Hepatocyte (in vitro differentiated cells): ENCODE measurements at regions not wholly inside any gene's neighbourhood (a gene's known extent, or its start where the extent isn't known, plus 50 kb on each side); places are given as distances from the start of the nearest gene placed in this dataset.

Source experiments
- DNase-seq: peaks from one replicate; pipeline ENCODE4 v3.0.0-alpha.2; 2016; ENCODE audit warnings: low spot score
- H2AFZ ChIP-seq: fragments of 200-600 bp; sonication (generic); 2 replicates; pipeline ENCODE4 v1.6.0; 2016; ENCODE audit warnings: antibody characterized with exemption, mild to moderate bottlenecking
- H3K27ac ChIP-seq: fragments of 200-600 bp; sonication (generic); 2 replicates; pipeline ENCODE4 v1.5.1; 2016; ENCODE audit warnings: mild to moderate bottlenecking
- H3K27me3 ChIP-seq: fragments of 200-600 bp; sonication (generic); 2 replicates; pipeline ENCODE4 v1.6.1; 2016
- H3K36me3 ChIP-seq: fragments of 200-600 bp; sonication (generic); replicated peaks from 2 replicates; pipeline ENCODE4 v1.5.1; 2016; ENCODE audit warnings: low read depth; ENCODE audit not compliant: insufficient read depth
- H3K4me1 ChIP-seq: fragments of 200-600 bp; sonication (generic); 2 replicates; pipeline ENCODE4 v1.5.1; 2016; ENCODE audit warnings: mild to moderate bottlenecking, moderate library complexity; ENCODE audit not compliant: insufficient read depth
- H3K4me2 ChIP-seq: fragments of 200-600 bp; sonication (generic); 2 replicates; pipeline ENCODE4 v1.6.0; 2016
- H3K4me3 ChIP-seq: fragments of 200-600 bp; sonication (generic); 2 replicates; pipeline ENCODE4 v1.5.1; 2016; ENCODE audit warnings: mild to moderate bottlenecking
- H3K79me2 ChIP-seq: fragments of 200-600 bp; sonication (generic); 2 replicates; pipeline ENCODE4 v1.6.0; 2017; ENCODE audit warnings: mild to moderate bottlenecking
- H3K9me2 ChIP-seq: fragments of 200-600 bp; sonication (generic); replicated peaks from 2 replicates; pipeline ENCODE4 v1.6.0; 2017; ENCODE audit warnings: mild to moderate bottlenecking; ENCODE audit not compliant: insufficient read depth
- H3K9me3 ChIP-seq: fragments of 200-600 bp; sonication (generic); 2 replicates; pipeline ENCODE4 v1.5.1; 2016; ENCODE audit warnings: low read depth, mild to moderate bottlenecking
- H4K20me1 ChIP-seq: fragments of 200-600 bp; sonication (generic); 2 replicates; pipeline ENCODE4 v1.6.0; 2016; ENCODE audit warnings: mild to moderate bottlenecking; ENCODE audit not compliant: insufficient read depth, poor library complexity, severe bottlenecking
- CTCF ChIP-seq: fragments of 200-600 bp; sonication (generic); IDR thresholded peaks from 2 replicates; pipeline ENCODE4 v1.5.1; 2016; ENCODE audit warnings: antibody characterized with exemption, mild to moderate bottlenecking; ENCODE audit not compliant: poor library complexity
- EZH2 ChIP-seq: fragments of 200-600 bp; sonication (generic); IDR thresholded peaks from 2 replicates; pipeline ENCODE4 v1.6.1; 2016; ENCODE audit warnings: antibody characterized with exemption, mild to moderate bottlenecking, borderline replicate concordance
- EZH2phosphoT487 ChIP-seq: fragments of 200-600 bp; sonication (generic); IDR thresholded peaks from one replicate; pipeline ENCODE4 v1.6.1; 2018; ENCODE audit warnings: antibody characterized with exemption, mild to moderate bottlenecking, low read depth, moderate library complexity; ENCODE audit not compliant: unreplicated experiment, severe bottlenecking
- WGBS: methylation state at CpG from one replicate; pipeline ENCODE4 v1.1.6; 2016; ENCODE audit warnings: low lambda C conversion rate; ENCODE audit errors: missing lambda C conversion rate; 5-methylcytosine and 5-hydroxymethylcytosine counted together

GRCh38 chr22:22156348-22156715 is 88.3 kb upstream of the VPREB1 start:
- Histone ChIP-seq H3K4me2 (no peak overlapping the region), H3K9me2 (no peaks in the 10 kb centered on the region)

GRCh38 chr22:22155607-22156006 is 89.0 kb upstream of the VPREB1 start:
- no peaks in the 10 kb centered on the region for H3K9me3 ChIP-seq
- 53% methylated on average over 2 of the region's 2 CpGs for WGBS
- no peak overlapping the region for H3K4me2 ChIP-seq
- H3K36me3 ChIP-seq: no peaks in the 10 kb centered on the region
- H3K79me2 ChIP-seq: no peaks in the 10 kb centered on the region
- no peak overlapping the region for H3K27ac ChIP-seq
- no peak overlapping the region for H3K4me3 ChIP-seq
- peaks cover 32% of the 10 kb centered on the region for H3K27me3 ChIP-seq
- DNase-seq: no peak
- no peaks in the 10 kb centered on the region for H4K20me1 ChIP-seq
- TF ChIP-seq EZH2: no peak
- no peak for TF ChIP-seq EZH2phosphoT487
- no peak for TF ChIP-seq CTCF
- no peaks in the 10 kb centered on the region for H3K9me2 ChIP-seq
- H2AFZ ChIP-seq: no peak overlapping the region
- peaks cover 5% of the 10 kb centered on the region for H3K4me1 ChIP-seq

More at GRCh38 chr22:22156348-22156715, 88.3 kb upstream of the VPREB1 start:
- H3K4me3 ChIP-seq: no peak overlapping the region
- no peaks in the 10 kb centered on the region for H3K36me3 ChIP-seq
- H3K27ac ChIP-seq: no peak overlapping the region
- TF ChIP-seq EZH2 (no peak), CTCF (no peak), EZH2phosphoT487 (no peak)
- H2AFZ ChIP-seq: no peak overlapping the region
- 7% methylated on average over 2 of the region's 2 CpGs for WGBS
- no peak for DNase-seq
- no peaks in the 10 kb centered on the region for H3K79me2 ChIP-seq
- H3K27me3 ChIP-seq: peaks cover 25% of the 10 kb centered on the region
- no peaks in the 10 kb centered on the region for H3K9me3 ChIP-seq
- H3K4me1 ChIP-seq: peaks cover 5% of the 10 kb centered on the region
- H4K20me1 ChIP-seq: no peaks in the 10 kb centered on the region

- no peaks in the 10 kb centered on the region for H3K9me2 ChIP-seq
- no peak for DNase-seq
- TF ChIP-seq EZH2phosphoT487: no peak
- no peak for TF ChIP-seq CTCF
- no peak for TF ChIP-seq EZH2
- 38% methylated on average over 2 of the region's 2 CpGs for WGBS
- H3K36me3 ChIP-seq: no peaks in the 10 kb centered on the region
- no peak overlapping the region for H2AFZ ChIP-seq
- H3K4me3 ChIP-seq: no peak overlapping the region
- peaks cover 5% of the 10 kb centered on the region for H3K4me1 ChIP-seq
- H4K20me1 ChIP-seq: no peaks in the 10 kb centered on the region
- peaks cover 37% of the 10 kb centered on the region for H3K27me3 ChIP-seq
- no peak overlapping the region for H3K27ac ChIP-seq
- H3K9me3 ChIP-seq: no peaks in the 10 kb centered on the region
- H3K79me2 ChIP-seq: no peaks in the 10 kb centered on the region
- no peak overlapping the region for H3K4me2 ChIP-seq
Observed at GRCh38 chr22:22155146-22155545, 89.4 kb upstream of the VPREB1 start.

GRCh38 chr22:22154040-22154439 is 90.5 kb upstream of the VPREB1 start:
- H3K4me3 ChIP-seq: no peak overlapping the region
- H3K27ac ChIP-seq: no peak overlapping the region
- H3K79me2 ChIP-seq: no peaks in the 10 kb centered on the region
- H3K4me2 ChIP-seq: no peak overlapping the region
- DNase-seq: no peak
- H4K20me1 ChIP-seq: no peaks in the 10 kb centered on the region
- H3K9me3 ChIP-seq: no peaks in the 10 kb centered on the region
- WGBS: 95% methylated on average over 1 of the region's 1 CpG
- no peak overlapping the region for H2AFZ ChIP-seq
- H3K4me1 ChIP-seq: peaks cover 5% of the 10 kb centered on the region
- no peaks in the 10 kb centered on the region for H3K36me3 ChIP-seq
- TF ChIP-seq EZH2phosphoT487 (no peak), EZH2 (no peak), CTCF (no peak)
- H3K9me2 ChIP-seq: no peaks in the 10 kb centered on the region
- peaks cover 42% of the 10 kb centered on the region for H3K27me3 ChIP-seq
